WI38 (cell line): ENCODE measurements at regions not wholly inside any gene's neighbourhood (a gene's known extent, or its start where the extent isn't known, plus 50 kb on each side); places are given as distances from the start of the nearest gene placed in this dataset.

ENCODE experiments used
- H3K4me3 ChIP-seq: 2 replicates; pipeline ENCODE4 v1.5.1; 2011; ENCODE audit warnings: low read depth, mild to moderate bottlenecking, control low read depth, low read length
- CTCF ChIP-seq: IDR thresholded peaks from 2 replicates; pipeline ENCODE4 v1.5.1; 2012; ENCODE audit warnings: low read depth, mild to moderate bottlenecking, control low read depth, low read length

DNA sequence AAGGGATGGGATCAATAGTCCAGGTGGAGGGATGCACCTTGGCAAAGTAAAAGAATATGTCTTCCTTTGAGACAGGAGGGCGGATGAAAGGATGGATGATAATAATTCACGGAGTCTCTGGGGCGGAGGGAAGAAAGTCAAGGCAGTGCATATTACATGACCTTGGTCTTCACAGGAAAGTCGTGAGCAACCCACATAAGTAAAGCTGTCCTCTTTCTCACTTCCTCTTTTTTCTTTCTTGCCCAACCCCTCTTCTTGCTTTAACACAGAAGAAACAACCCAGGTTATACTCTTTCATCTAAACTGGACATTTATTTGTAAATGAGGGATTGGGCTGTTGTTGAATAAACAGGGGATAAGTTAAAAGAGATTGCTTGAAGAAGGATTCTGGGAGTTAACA lies 168.7 kb upstream of the SKOR2 start:
- H3K4me3 ChIP-seq: no peak overlapping the region

GRCh38 chr18:47418746-47419145 lies 167.3 kb upstream of the SKOR2 start:
- H3K4me3 ChIP-seq: no peak overlapping the region
- no peak for TF ChIP-seq CTCF

More for the DNA sequence above, 168.7 kb upstream of the SKOR2 start:
- no peak for TF ChIP-seq CTCF

- no peak overlapping the region for H3K4me3 ChIP-seq
- no peak for TF ChIP-seq CTCF
Measured at GRCh38 chr18:47417807-47418206, 166.3 kb upstream of the SKOR2 start.

- no peak for TF ChIP-seq CTCF
- H3K4me3 ChIP-seq: no peak overlapping the region
Measured at GRCh38 chr18:47415881-47416280, 164.4 kb upstream of the SKOR2 start.

- TF ChIP-seq CTCF: no peak
- H3K4me3 ChIP-seq: no peak overlapping the region
Measured at GRCh38 chr18:47413327-47413726, 161.9 kb upstream of the SKOR2 start.

- TF ChIP-seq CTCF: no peak
- H3K4me3 ChIP-seq: no peak overlapping the region
Measured at GRCh38 chr18:47412924-47413323, 161.5 kb upstream of the SKOR2 start.

GRCh38 chr18:47411159-47411558 lies 159.7 kb upstream of the SKOR2 start:
- no peak overlapping the region for H3K4me3 ChIP-seq
- TF ChIP-seq CTCF: no peak
